Tibial nerve (tissue), 4 donors: ENCODE measurements at regions not wholly inside any gene's neighbourhood (a gene's known extent, or its start where the extent isn't known, plus 50 kb on each side); places are given as distances from the start of the nearest gene placed in this dataset.

ENCODE experiments used
- EP300 ChIP-seq, 2 donors: sonication (generic); formaldehyde crosslinking; IDR thresholded peaks; one replicate each; pipeline ENCODE4 v1.6.1; 2017; ENCODE audit warnings: antibody characterized with exemption in 2 of 2, mild to moderate bottlenecking in 1 of 2
- POLR2A ChIP-seq, 2 donors: fragments of 450-650 bp; IDR thresholded peaks; one replicate each; pipeline ENCODE4 v1.6.1; 2017; ENCODE audit warnings: antibody characterized with exemption in 2 of 2, mild to moderate bottlenecking in 2 of 2, moderate library complexity in 2 of 2
- TF ChIP-seq, protein P1 (sequence below), 5 experiments: fragments of 200-600 bp in 3 of 5; fragments of 450-650 bp in 2 of 5; sonication (generic) in 3 of 5; IDR thresholded peaks; one replicate each; pipeline ENCODE4 v1.5.1; 2016 to 2019; ENCODE audit warnings: antibody characterized with exemption in 5 of 5, mild to moderate bottlenecking in 3 of 5, moderate library complexity in 2 of 5

DNA sequence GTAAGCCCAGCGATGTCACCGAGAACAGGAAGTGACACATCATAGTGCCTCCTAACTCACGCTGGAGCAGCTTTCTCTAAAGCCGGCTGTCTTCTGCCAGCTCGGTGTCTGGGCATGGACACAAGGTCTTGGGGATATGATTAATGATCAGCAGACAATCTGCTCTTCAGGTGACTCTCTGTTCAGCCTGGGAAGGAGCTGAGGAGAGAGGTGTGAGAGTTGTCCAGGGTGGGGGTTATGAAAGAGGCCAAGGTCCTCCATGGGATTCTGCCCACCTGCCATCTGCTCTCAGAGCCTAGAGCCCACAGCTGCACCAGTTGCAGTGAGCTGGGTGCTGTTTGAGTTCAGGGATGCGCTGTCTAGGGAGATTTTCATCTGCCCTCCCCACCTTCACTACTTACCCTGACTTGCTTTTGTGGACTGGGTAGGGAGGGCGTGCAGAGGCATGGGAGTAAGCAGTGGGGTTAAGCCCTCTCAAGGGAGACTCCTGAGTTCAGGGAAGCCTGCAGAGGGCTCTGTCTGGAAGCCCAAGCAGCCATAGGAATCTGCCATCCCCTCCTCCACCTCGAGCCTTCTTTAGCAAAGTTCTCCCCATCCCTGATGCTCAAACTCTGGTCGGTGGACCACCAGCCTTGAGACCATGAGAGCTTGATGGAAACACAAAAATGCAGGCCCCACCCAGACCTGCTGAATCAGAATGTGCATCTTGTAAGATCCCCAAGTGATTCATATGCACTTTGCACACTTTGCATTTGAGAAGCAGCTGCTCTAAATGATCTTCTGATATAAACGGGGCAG is 539.7 kb downstream of the RFC3 start:
- TF ChIP-seq, protein P1, sequence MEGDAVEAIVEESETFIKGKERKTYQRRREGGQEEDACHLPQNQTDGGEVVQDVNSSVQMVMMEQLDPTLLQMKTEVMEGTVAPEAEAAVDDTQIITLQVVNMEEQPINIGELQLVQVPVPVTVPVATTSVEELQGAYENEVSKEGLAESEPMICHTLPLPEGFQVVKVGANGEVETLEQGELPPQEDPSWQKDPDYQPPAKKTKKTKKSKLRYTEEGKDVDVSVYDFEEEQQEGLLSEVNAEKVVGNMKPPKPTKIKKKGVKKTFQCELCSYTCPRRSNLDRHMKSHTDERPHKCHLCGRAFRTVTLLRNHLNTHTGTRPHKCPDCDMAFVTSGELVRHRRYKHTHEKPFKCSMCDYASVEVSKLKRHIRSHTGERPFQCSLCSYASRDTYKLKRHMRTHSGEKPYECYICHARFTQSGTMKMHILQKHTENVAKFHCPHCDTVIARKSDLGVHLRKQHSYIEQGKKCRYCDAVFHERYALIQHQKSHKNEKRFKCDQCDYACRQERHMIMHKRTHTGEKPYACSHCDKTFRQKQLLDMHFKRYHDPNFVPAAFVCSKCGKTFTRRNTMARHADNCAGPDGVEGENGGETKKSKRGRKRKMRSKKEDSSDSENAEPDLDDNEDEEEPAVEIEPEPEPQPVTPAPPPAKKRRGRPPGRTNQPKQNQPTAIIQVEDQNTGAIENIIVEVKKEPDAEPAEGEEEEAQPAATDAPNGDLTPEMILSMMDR (IDR thresholded peaks at IDR 0.05): no peak
- no peak for TF ChIP-seq POLR2A (IDR thresholded peaks at IDR 0.05)
- no peak for TF ChIP-seq EP300 (IDR thresholded peaks at IDR 0.05)
